GM19438 (cell line): ENCODE measurements at regions not wholly inside any gene's neighbourhood (a gene's known extent, or its start where the extent isn't known, plus 50 kb on each side); places are given as distances from the start of the nearest gene placed in this dataset.

ENCODE experiments used
- ATAC-seq: cut with Tn5 transposase; IDR thresholded peaks from one replicate; pipeline ENCODE4 v1.9.1; 2021; ENCODE audit warnings: low read depth; ENCODE audit not compliant: unreplicated experiment

GRCh38 chr6:28729501-28730402 lies 194.0 kb downstream of the TRIM27 start:
- ATAC-seq: no peak

GRCh38 chr6:28732052-28732451 lies 191.7 kb downstream of the TRIM27 start:
- no peak for ATAC-seq

GRCh38 chr6:28734443-28734959 lies 189.3 kb downstream of the TRIM27 start:
- ATAC-seq: no peak

DNA sequence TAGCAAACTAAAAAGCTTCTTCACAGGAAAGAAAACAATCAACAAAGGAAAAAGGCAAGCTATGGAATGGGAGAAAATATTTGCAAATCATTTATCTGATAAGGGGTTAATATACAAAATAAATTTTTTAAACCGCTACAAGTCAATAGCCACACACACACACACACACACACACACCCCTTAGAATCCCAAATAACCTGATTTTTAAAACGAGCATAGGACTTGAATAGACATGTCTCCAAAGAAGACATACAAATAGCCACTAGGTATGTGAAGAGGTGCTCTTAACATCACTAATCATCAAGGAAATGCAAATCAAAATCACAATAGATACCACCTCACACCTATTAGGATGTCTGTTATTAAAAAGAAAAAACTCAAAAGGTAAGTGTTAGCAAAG lies 187.7 kb downstream of the TRIM27 start:
- no peak for ATAC-seq

GRCh38 chr6:28737750-28738395 lies 185.9 kb downstream of the TRIM27 start:
- no peak for ATAC-seq

GRCh38 chr6:28738396-28738765 lies 185.4 kb downstream of the TRIM27 start:
- ATAC-seq: no peak

DNA sequence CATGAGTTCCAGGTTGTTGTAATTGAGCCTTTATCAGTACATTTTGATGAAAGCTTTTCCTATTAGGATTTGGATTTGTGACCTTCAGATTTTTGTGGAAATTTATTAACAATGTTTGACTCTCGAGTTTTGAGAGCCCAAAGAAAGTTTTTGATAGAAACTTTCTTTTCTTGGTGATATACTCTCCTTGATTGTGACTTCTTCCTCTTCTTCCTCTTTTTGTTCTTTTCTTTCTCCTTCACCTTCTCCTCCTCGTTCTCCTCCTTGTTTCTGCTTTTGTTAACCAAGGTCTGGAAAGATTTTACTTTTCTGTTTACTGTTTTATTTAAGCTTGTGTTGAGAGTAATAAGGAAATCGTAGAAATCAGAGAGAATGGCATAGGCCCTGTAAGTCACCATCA lies 182.4 kb downstream of the TRIM27 start:
- ATAC-seq: no peak

- ATAC-seq: no peak
Measured at GRCh38 chr6:28742668-28743270, 181.0 kb downstream of the TRIM27 start.

GRCh38 chr6:28743271-28743789 lies 180.5 kb downstream of the TRIM27 start:
- ATAC-seq: no peak

DNA sequence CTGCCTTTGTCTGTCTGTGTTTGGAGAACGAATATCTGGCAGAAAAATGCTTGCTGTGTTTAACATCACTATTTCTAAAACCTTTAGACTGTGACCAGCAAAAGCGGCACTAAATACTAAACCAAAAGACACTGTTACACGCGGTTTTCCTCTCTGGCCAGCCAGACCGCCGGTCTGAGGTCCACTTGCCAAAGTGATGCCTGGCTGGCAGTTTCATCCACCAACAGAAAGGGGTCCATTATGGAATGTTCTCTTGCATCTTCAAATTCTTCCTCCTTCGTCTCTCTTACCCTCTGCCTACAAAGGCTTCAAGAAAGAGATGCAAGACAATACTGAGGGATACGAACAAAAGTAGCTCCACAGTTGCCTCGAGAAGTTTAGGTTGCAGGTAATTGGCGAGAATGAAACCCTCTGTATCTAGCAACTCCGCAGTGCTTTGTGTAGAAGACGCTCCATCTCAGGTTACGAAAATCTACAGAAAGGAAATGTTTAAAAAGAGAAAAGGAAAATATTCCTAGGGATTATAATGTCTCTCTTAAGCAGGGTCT lies 176.6 kb downstream of the TRIM27 start:
- no peak for ATAC-seq

GRCh38 chr6:28747631-28748157 lies 176.1 kb downstream of the TRIM27 start:
- ATAC-seq: no peak

DNA sequence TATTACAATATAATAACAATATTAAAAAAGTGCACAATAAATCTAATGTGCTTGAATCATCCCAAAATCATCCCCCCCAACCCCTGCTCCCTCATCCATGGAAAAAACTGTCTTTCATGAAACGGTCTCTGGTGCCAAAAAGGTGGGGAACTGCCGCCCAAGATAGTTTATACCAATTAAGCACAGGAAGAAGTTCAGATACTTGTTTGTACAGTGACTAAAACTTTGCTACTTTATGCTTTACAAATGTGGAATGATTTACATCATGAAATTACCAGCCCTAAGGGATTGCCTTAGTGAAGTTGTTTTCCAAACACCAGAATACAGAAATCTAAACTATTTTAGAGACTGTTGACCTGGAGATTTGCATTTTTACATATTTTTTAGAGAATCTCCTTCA lies 175.6 kb downstream of the TRIM27 start:
- ATAC-seq: no peak

GRCh38 chr6:28750926-28751458 lies 172.8 kb downstream of the TRIM27 start:
- ATAC-seq: no peak

DNA sequence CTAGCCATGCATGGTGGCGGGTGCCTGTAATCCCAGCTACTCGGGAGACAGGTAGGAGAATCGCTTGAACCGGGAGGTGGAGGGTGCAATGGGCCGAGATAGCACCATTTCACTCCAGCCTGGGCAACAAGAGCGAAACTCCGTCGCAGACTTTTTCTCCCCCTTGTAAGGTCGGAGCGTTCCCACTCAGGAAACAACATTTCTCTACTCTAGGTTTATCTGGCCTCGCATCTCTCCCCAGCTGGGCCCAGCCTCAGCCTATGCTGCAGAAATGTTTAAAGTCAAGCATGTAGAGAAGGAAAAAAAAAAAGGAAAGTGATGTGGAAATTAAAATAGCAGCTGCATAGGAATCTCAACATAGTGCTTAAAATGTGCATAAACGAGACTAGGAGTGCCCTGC lies 172.3 kb downstream of the TRIM27 start:
- no peak for ATAC-seq

DNA sequence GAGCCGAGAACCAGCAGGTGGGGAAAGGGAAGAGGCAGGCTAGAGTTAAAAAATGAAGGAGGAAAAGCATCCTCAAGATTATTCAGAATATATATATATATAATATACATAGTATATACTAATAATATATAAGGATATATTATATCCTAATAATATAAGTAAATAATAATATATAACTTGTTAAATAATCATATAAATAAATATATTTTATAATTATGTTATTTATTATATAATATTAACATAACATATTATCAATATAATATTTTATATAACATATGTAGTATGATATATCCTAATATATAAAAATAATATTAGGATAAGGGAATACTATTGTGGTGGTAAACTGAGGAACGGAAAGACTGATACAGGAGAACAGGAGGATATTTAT lies 171.8 kb downstream of the TRIM27 start:
- no peak for ATAC-seq

- no peak for ATAC-seq
Measured at GRCh38 chr6:28757429-28758045, 166.2 kb downstream of the TRIM27 start.

GRCh38 chr6:28758046-28758817 lies 165.6 kb downstream of the TRIM27 start:
- no peak for ATAC-seq

DNA sequence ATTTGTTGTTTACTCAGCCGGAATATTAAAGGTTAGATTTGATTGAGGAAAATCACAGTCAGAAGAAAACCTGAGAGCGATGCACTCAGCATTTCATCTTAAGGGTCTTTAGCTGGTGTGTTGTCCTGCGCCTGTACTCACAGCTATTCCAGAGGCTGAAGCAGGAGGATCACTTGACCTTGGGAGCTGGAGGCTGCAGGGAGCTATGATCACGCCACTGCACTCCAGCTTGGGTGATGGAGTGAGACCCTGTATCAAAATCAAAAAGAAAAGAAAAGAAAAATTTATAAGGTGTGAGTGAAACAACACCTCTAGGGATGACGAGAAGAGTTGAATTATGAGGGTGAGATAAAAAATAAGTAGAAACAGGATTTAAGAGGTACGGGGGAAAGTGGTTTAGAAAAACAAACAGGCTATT lies 165.0 kb downstream of the TRIM27 start:
- ATAC-seq: no peak

- ATAC-seq: no peak
Measured at GRCh38 chr6:28764014-28764723, 159.6 kb downstream of the TRIM27 start.
